HCEC 1CT (cell line): ENCODE measurements at regions not wholly inside any gene's neighbourhood (a gene's known extent, or its start where the extent isn't known, plus 50 kb on each side); places are given as distances from the start of the nearest gene placed in this dataset.
"Not testable (repeated sequence)": the region's sequence is repeated elsewhere in the genome, so short reads cannot be mapped to it uniquely, and the experiment has no call there.

ENCODE experiments used
- DNase-seq: peaks from one replicate; pipeline ENCODE4 v3.0.0-alpha.2; 2017

DNA sequence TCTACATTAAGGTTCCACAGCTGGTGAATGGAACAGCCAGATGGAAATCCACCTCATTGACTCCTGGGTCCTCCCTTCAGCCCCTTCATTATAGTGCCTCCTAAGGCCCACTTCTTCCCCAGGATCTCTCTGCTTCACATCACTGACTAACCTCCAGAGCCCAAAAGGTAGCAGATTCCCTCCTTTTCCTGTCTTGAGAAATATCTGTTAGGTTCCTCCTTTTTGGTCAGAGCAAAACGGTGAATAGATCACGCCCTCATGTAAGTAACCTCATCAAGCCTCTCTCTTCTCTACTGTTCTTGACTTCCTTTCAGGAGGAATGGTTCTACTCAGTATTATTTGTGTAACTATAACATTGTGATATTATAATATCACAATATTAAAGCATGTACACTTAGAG lies 155.0 kb upstream of the SRD5A2 start:
- no peak for DNase-seq

- DNase-seq: peak; percentile 45
Observed at GRCh38 chr2:31729442-31730092, 148.8 kb upstream of the SRD5A2 start.

DNA sequence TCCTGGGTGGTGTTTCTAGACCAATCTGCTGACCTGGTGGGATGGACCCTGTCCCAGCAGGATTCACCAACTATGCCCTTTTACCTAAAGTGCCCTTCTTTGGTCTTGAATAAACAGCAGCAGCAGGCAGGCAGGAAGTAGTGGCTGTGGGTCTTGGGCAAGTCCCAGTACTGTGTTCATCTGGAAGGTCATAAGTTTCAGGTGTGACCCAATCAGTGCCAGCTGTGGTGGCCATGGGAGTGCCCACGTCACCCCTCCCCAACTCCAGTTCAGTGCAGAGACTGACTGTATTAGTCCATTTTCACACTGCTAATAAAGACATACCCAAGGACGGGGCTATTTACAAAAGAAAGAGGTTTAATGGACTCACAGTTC lies 148.3 kb upstream of the SRD5A2 start:
- no peak for DNase-seq

GRCh38 chr2:31728406-31729064 lies 147.8 kb upstream of the SRD5A2 start:
- DNase-seq: no peak

GRCh38 chr2:31726457-31726856 lies 145.7 kb upstream of the SRD5A2 start:
- no peak for DNase-seq

DNA sequence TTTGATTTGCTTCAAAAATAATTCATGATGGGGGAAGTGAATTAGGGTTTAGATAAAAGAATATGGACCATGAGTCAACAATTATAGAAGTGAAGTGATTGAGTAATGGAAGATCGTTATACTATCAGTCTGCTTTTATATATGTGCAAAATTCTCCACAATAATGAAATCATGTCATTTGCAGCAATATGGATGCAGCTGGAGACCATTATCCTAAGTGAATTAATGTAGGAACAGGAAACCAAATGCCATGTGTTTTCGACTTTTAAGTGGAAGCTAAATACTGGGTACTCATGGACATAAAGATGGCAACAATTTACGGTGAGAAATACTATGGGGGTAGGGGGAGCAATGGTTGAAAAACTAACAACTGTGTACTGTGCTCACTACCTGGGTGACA lies 144.7 kb upstream of the SRD5A2 start:
- DNase-seq: no peak

- DNase-seq: no peak
Observed at GRCh38 chr2:31711737-31712136, 131.0 kb upstream of the SRD5A2 start.

DNA sequence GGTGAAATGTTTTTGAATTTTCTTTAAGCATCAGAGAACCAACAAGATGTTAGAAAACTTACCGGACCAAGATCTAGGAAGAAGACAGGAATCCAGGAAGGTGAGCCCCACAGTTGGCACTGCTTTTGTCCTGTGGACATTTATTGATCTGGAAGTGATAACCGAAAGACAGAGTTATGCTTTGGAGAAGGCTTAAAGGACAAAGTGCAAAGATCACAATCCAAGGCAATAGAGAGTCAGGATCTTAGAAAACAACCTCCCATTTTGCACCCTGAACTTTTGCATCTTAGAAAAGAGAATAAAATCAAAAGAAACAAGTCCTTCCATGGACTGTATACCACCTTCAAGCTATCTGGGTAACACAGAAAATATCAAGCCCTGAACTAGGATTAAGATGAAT lies 129.4 kb upstream of the SRD5A2 start:
- no peak for DNase-seq

GRCh38 chr2:31707992-31708391 lies 127.3 kb upstream of the SRD5A2 start:
- no peak for DNase-seq

DNA sequence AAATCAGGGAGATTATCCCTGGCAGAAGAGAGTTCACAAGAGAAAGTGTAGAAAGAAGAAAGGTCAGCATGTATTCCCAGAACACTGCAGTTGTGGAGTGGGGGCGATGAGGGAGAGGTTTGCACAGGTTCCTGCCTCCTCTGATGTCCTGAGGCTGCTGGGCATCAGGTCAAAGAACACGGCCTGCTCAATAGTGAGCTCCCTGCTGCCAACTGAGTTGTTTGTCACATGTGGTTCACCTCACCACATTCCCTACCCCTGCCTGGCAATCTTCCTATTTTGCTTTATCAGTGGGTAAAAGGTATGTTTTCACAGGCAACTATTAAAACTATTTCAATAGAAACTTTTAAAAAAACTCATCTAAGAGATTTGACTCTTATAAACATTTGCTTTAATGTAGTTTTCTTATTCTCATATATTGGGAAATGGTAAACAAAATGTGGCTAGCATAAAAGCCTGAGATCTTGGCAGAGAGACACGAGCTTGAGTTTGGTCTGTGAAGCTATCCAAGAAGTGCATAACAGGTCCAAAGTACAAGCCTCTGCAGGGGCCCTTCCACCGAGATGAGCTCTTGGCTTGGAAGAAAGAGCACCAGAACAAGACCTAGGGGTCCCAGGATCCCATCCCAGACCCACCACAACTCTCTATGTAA lies 123.9 kb upstream of the SRD5A2 start:
- DNase-seq: no peak

DNA sequence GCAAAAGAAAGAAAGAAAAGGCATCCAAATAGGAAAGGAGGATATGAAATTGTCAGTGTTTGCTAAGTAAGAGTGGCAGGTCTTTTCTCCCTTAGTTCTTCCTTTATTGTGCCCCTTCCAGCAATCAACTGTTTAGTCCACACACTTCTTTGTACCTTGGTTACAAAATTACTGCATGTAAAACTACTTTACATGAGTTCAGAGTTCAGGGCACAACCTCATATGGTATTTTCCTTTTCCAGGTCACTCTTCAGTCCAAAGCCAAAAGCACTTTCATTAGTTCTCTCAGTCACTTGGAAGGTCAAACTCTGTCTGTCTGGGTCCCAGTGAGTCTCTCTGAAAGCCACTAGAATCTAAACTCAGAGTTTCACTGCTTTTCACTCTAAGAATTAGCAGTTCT lies 122.5 kb upstream of the SRD5A2 start:
- no peak for DNase-seq

GRCh38 chr2:31698722-31699121 lies 118.0 kb upstream of the SRD5A2 start:
- no peak for DNase-seq

- no peak for DNase-seq
Observed at GRCh38 chr2:31696068-31696467, 115.3 kb upstream of the SRD5A2 start.

GRCh38 chr2:31694444-31694843 lies 113.7 kb upstream of the SRD5A2 start:
- no peak for DNase-seq

DNA sequence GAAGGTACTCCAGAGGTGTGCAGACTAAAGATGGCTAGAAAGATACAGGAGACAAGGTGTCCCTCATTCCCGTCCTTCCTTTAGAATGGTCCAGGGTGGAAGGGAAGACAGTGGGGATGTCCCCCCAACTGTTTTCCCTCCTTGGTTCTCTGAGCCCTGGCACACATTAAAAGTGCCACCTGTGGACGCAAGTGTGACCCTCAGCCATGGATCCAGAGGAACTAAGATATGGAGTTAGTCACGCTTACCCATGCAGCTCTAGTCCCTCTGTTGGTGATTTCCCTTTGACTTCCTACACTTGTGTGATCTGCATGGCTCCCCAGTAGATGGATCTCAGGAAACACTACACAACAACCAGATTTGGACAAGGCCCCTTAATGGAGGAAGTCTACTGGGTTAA lies 113.1 kb upstream of the SRD5A2 start:
- DNase-seq: no peak

- DNase-seq: no peak
Observed at GRCh38 chr2:31688282-31688681, 107.5 kb upstream of the SRD5A2 start.

GRCh38 chr2:31683506-31683905 lies 102.8 kb upstream of the SRD5A2 start:
- DNase-seq: not testable (repeated sequence)

DNA sequence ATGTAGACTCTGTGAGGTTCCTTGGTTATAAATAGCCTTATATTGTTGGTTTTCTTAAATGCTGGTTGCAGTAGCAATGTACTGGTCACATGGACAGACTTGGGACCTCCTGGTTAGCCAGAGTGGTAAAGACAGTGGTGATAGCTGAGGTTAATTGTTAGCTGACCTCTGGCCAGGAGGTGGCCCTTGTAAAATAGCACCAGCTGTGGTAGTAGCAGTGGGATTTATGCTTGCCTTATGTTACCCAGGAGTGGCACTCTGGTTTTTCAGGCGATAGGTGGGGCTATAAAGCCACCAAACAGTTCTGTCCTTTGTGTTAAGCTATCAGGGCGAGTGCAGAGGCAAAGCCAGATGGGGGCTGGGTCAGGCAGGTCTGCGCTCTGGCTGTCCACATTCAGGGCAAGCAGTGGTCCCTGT lies 94.8 kb upstream of the SRD5A2 start:
- no peak for DNase-seq

DNA sequence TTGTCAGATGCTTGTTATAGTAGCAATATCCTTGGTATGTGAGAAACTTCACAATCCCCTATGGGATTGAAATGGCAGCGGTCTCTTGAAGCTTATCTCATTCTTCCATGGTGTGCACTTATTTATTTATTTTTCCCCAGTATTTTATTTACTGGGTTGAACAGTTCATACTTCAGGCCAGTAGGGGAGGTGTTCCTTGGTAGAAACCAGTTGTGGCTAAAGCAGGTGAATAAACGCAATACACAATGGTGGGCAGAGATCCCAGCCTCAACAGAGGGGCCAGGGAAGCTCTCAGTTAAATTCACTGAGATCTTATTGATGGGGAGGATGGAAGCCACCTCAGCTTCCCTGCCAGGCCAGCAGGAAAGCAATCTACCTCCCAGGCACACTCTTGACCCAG lies 93.7 kb upstream of the SRD5A2 start:
- DNase-seq: no peak

GRCh38 chr2:31666878-31667277 lies 86.1 kb upstream of the SRD5A2 start:
- no peak for DNase-seq

- no peak for DNase-seq
Observed at GRCh38 chr2:31664949-31665724, 84.4 kb upstream of the SRD5A2 start.

- no peak for DNase-seq
Observed at GRCh38 chr2:31660812-31661335, 80.1 kb upstream of the SRD5A2 start.

GRCh38 chr2:31660165-31660564 lies 79.4 kb upstream of the SRD5A2 start:
- no peak for DNase-seq
